ENCODE measurements at regions not wholly inside any gene's neighbourhood (a gene's known extent, or its start where the extent isn't known, plus 50 kb on each side); places are given as distances from the start of the nearest gene placed in this dataset.

DNA sequence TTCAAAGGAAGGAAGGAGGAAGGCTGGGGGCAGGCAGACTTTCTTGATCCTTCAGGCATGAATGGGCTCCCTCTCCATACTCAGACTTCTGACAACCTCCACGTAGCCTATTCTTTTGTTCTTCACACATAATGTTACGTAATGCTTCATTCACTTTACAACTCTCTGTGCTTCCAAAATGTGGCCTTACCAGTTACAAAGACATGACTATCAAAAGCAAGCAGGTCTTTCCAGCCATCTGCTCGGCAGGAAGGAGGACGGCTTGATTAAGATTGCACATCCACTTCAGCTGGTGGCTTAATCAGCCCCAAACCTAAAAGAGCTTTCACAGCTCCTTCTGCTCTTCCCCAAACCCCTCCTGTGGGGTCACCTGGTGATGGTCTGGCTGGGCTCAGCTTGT, 263.2 kb downstream of the XXYLT1 start:
- Mint-ChIP-seq H3K27me3 (no peaks in the 10 kb centered on the region), H3K27ac (peak overlapping the region; percentile 17), H3K9me3 (ENCODE audit: insufficient read depth) (no peaks in the 10 kb centered on the region), H3K4me1 (peaks cover 45% of the 10 kb centered on the region), H3K4me3 (no peak overlapping the region)
- no peak overlapping the region for H3K27ac ChIP-seq (ENCODE audit: low read length in 2 of 2)
- no peaks in the 10 kb centered on the region for H4K20me1 ChIP-seq (ENCODE audit: control insufficient read depth, insufficient read depth, low read length, poor library complexity, severe bottlenecking)
- ATAC-seq (ENCODE audit: low read depth) (no peak), DNase-seq (no peak)
- no peaks in the 10 kb centered on the region for H3K79me2 ChIP-seq (ENCODE audit: control insufficient read depth, insufficient read depth, low read length)
- no peaks in the 10 kb centered on the region for H3K9me3 ChIP-seq (ENCODE audit: control extremely low read depth in 1 of 3, control insufficient read depth in 2 of 3, insufficient read depth in 1 of 3, low read length in 2 of 3)
- no peak for TF ChIP-seq EZH2 (IDR thresholded peaks at IDR 0.05; ENCODE audit: borderline replicate concordance, insufficient read depth, low read depth, low read length, poor library complexity, severe bottlenecking)
- TF ChIP-seq, protein P1, sequence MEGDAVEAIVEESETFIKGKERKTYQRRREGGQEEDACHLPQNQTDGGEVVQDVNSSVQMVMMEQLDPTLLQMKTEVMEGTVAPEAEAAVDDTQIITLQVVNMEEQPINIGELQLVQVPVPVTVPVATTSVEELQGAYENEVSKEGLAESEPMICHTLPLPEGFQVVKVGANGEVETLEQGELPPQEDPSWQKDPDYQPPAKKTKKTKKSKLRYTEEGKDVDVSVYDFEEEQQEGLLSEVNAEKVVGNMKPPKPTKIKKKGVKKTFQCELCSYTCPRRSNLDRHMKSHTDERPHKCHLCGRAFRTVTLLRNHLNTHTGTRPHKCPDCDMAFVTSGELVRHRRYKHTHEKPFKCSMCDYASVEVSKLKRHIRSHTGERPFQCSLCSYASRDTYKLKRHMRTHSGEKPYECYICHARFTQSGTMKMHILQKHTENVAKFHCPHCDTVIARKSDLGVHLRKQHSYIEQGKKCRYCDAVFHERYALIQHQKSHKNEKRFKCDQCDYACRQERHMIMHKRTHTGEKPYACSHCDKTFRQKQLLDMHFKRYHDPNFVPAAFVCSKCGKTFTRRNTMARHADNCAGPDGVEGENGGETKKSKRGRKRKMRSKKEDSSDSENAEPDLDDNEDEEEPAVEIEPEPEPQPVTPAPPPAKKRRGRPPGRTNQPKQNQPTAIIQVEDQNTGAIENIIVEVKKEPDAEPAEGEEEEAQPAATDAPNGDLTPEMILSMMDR (IDR thresholded peaks at IDR 0.05): no peak
- H2AFZ ChIP-seq (ENCODE audit: insufficient read depth, low read depth, low read length, poor library complexity, severe bottlenecking): no peak overlapping the region
- POLR2A ChIA-PET: no interaction called here
- H3K9ac ChIP-seq (ENCODE audit: low read length): no peak overlapping the region
- no peak overlapping the region for H3K4me2 ChIP-seq (replicated peaks; ENCODE audit: low read depth, low read length, poor library complexity, severe bottlenecking)
- no peaks in the 10 kb centered on the region for H3K27me3 ChIP-seq (replicated peaks in 1 of 4; ENCODE audit: control extremely low read depth in 1 of 4, control insufficient read depth in 3 of 4, insufficient read depth in 4 of 4, low read length in 3 of 4)
- 27% methylated on average over 2 of the region's 4 CpGs for WGBS (ENCODE audit: insufficient coverage)
- peaks cover 23 to 40% of the 10 kb centered on the region in 2 donors for H3K4me1 ChIP-seq (ENCODE audit: control insufficient read depth in 2 of 2, insufficient read depth in 2 of 2, low read length in 2 of 2)
- CTCF ChIA-PET: interaction anchor here (0.7 to 1.4 kb wide), 3 partner anchors 9 to 113 kb away, joined by 3 to 5 read pairs (median 4); no protein-coding TSS in a partner anchor
- no peaks in the 10 kb centered on the region for H3K36me3 ChIP-seq (replicated peaks in 1 of 2; ENCODE audit: control extremely low read depth in 1 of 2, control insufficient read depth in 1 of 2, extremely low read depth in 1 of 2, insufficient read depth in 2 of 2, low read length in 1 of 2)
- no peak overlapping the region for H3K4me3 ChIP-seq (ENCODE audit: control extremely low read depth in 1 of 5, extremely low read depth in 1 of 5, insufficient read depth in 1 of 5, low read depth in 2 of 5, low read length in 4 of 5)
- intact Hi-C loops (cut with micrococcal nuclease): no loop called here

DNA sequence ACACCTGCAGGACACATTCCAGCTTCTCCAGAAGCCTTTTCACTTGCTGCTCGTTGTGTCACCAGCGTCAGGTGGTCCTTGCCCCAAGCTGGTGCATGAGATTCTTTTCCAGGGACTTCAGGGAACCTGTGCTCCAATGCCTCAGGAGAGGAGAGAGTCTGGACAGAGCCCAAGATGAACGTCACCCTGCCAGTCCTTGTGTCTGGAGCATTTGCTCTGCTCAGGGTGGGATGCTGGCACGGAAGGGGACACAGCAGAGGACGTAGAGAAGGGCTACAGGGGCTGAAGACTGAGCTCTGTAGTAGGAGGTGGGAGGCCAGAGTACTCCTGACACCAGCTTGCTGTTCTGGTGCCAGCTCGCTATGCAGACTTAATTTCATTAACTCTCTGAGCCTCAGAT, 262.1 kb downstream of the XXYLT1 start:
- H3K4me2 ChIP-seq (replicated peaks; ENCODE audit: low read depth, low read length, poor library complexity, severe bottlenecking): no peak overlapping the region
- H3K4me1 ChIP-seq (ENCODE audit: control insufficient read depth in 2 of 2, insufficient read depth in 2 of 2, low read length in 2 of 2): peaks cover 23 to 30% of the 10 kb centered on the region in 2 donors
- TF ChIP-seq, protein P1 (IDR thresholded peaks at IDR 0.05): no peak
- no peak for TF ChIP-seq EZH2 (IDR thresholded peaks at IDR 0.05; ENCODE audit: borderline replicate concordance, insufficient read depth, low read depth, low read length, poor library complexity, severe bottlenecking)
- ATAC-seq (ENCODE audit: low read depth) (no peak), DNase-seq (no peak)
- no peak overlapping the region for H3K4me3 ChIP-seq (ENCODE audit: control extremely low read depth in 1 of 5, extremely low read depth in 1 of 5, insufficient read depth in 1 of 5, low read depth in 2 of 5, low read length in 4 of 5)
- H3K36me3 ChIP-seq (replicated peaks in 1 of 2; ENCODE audit: control extremely low read depth in 1 of 2, control insufficient read depth in 1 of 2, extremely low read depth in 1 of 2, insufficient read depth in 2 of 2, low read length in 1 of 2): no peaks in the 10 kb centered on the region
- H3K9me3 Mint-ChIP-seq (ENCODE audit: insufficient read depth): no peaks in the 10 kb centered on the region
- no peaks in the 10 kb centered on the region for H3K79me2 ChIP-seq (ENCODE audit: control insufficient read depth, insufficient read depth, low read length)
- no peak overlapping the region for H3K4me3 Mint-ChIP-seq
- ChIA-PET POLR2A (no interaction called here), CTCF (no interaction called here)
- H3K4me1 Mint-ChIP-seq: peaks cover 38% of the 10 kb centered on the region
- H4K20me1 ChIP-seq (ENCODE audit: control insufficient read depth, insufficient read depth, low read length, poor library complexity, severe bottlenecking): no peaks in the 10 kb centered on the region
- no peak overlapping the region for H3K27ac ChIP-seq (ENCODE audit: low read length in 2 of 2)
- intact Hi-C loops (cut with micrococcal nuclease): no loop called here
- 92% methylated on average over 5 of the region's 6 CpGs for WGBS (ENCODE audit: insufficient coverage)
- H3K27me3 Mint-ChIP-seq: no peaks in the 10 kb centered on the region
- H3K27me3 ChIP-seq (replicated peaks in 1 of 4; ENCODE audit: control extremely low read depth in 1 of 4, control insufficient read depth in 3 of 4, insufficient read depth in 4 of 4, low read length in 3 of 4): no peaks in the 10 kb centered on the region
- no peak overlapping the region for H3K9ac ChIP-seq (ENCODE audit: low read length)
- H3K27ac Mint-ChIP-seq: no peak overlapping the region
- no peaks in the 10 kb centered on the region for H3K9me3 ChIP-seq (ENCODE audit: control extremely low read depth in 1 of 3, control insufficient read depth in 2 of 3, insufficient read depth in 1 of 3, low read length in 2 of 3)
- H2AFZ ChIP-seq (ENCODE audit: insufficient read depth, low read depth, low read length, poor library complexity, severe bottlenecking): no peak overlapping the region

Data from B cell (primary cell).